ENCODE measurements at regions not wholly inside any gene's neighbourhood (a gene's known extent, or its start where the extent isn't known, plus 50 kb on each side); places are given as distances from the start of the nearest gene placed in this dataset.

DNA sequence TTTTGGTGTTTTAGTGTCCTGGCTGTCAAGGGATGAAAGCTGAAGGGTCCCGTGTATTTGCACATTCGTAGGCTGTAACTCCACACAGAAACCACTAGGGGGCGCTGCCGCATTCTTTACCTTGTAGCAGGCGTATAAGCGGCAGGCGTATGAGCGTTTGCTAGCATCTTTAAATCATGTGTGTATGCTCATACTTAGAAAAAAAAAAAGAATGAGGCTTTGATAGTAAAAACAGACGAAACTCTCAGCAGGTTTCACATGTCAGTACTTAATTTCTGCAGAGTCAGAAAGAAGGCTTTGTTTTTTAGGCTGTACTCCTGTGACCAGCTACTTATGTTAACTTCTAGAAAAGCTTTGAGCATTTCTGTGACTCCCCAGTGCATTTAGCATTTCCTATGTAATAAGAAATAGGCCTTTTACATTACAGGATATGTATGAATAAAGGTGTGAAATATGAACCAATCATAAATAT, 218.8 kb upstream of the ADAMTSL1 start (continued):
- no peak for TF ChIP-seq NELFE (IDR thresholded peaks at IDR 0.05; ENCODE audit: insufficient read depth, insufficient read length)
- no peak for TF ChIP-seq BRCA1 (IDR thresholded peaks at IDR 0.05)
- TF ChIP-seq BRCA1 (CRISPR knock-in tag; IDR thresholded peaks at IDR 0.05): no peak
- no peak for TF ChIP-seq ELF2 (CRISPR knock-in tag; IDR thresholded peaks at IDR 0.05)
- TF ChIP-seq ZNF311 (CRISPR knock-in tag; IDR thresholded peaks at IDR 0.05): no peak

GRCh38 chr9:18255747-18256146, 218.2 kb upstream of the ADAMTSL1 start:
- no peaks in the 10 kb centered on the region for H4K20me1 ChIP-seq (replicated peaks; ENCODE audit: control insufficient read depth, insufficient read depth, low read length)
- no peaks in the 10 kb centered on the region for H3K4me1 ChIP-seq (replicated peaks in 1 of 2; ENCODE audit: control insufficient read depth in 2 of 2, insufficient read depth in 2 of 2, low read length in 2 of 2)
- no peaks in the 10 kb centered on the region for H3K9me1 ChIP-seq (ENCODE audit: control insufficient read depth, insufficient read depth, low read length)
- H3K27me3 ChIP-seq (ENCODE audit: control insufficient read depth in 2 of 2, insufficient read depth in 2 of 2, low read length in 2 of 2): no peaks in the 10 kb centered on the region
- CTCF ChIA-PET (ENCODE audit: low intra/inter-chr PET ratio): no interaction called here
- H3K79me2 ChIP-seq (ENCODE audit: control insufficient read depth, insufficient read depth, low read length): no peaks in the 10 kb centered on the region
- WGBS (ENCODE audit: insufficient coverage, low coverage, missing lambda C conversion rate): 0% methylated on average over 4 of the region's 4 CpGs
- no peak for DNase-seq (ENCODE audit: extremely low read depth in 1 of 4, low spot score in 3 of 4)
- in situ Hi-C loops (cut with MboI) (loop anchor here (10.0 to 25.0 kb wide), 2 partner anchors 769 to 1207 kb away; no protein-coding TSS in a partner anchor), intact Hi-C loops (cut with micrococcal nuclease) (loop anchor here (2.0 to 5.0 kb wide), 2 partner anchors 772 to 1201 kb away; no protein-coding TSS in a partner anchor)
- no peaks in the 10 kb centered on the region for H3K9me3 ChIP-seq (replicated peaks; ENCODE audit: control insufficient read depth, insufficient read depth, low read depth, low read length)
- H3K9ac ChIP-seq (ENCODE audit: insufficient read depth in 1 of 2, low read depth in 2 of 2, low read length in 2 of 2): no peak overlapping the region
- POLR2A ChIA-PET: no interaction called here
- H3K4me2 ChIP-seq (ENCODE audit: insufficient read depth, low read length): no peak overlapping the region
- no peak for ATAC-seq
- no TSS peak for BruUV-seq (replicated peaks)
- no peak overlapping the region for H3K27ac ChIP-seq (ENCODE audit: extremely low read depth, low read depth, low read length)
- no peak overlapping the region for H2AFZ ChIP-seq (ENCODE audit: low read depth, low read length)
- no peak for FAIRE-seq
- H3K36me3 ChIP-seq (ENCODE audit: control insufficient read depth, insufficient read depth, low read length): no peaks in the 10 kb centered on the region
- H3K4me3 ChIP-seq: no peak overlapping the region
- TF ChIP-seq, protein P1, sequence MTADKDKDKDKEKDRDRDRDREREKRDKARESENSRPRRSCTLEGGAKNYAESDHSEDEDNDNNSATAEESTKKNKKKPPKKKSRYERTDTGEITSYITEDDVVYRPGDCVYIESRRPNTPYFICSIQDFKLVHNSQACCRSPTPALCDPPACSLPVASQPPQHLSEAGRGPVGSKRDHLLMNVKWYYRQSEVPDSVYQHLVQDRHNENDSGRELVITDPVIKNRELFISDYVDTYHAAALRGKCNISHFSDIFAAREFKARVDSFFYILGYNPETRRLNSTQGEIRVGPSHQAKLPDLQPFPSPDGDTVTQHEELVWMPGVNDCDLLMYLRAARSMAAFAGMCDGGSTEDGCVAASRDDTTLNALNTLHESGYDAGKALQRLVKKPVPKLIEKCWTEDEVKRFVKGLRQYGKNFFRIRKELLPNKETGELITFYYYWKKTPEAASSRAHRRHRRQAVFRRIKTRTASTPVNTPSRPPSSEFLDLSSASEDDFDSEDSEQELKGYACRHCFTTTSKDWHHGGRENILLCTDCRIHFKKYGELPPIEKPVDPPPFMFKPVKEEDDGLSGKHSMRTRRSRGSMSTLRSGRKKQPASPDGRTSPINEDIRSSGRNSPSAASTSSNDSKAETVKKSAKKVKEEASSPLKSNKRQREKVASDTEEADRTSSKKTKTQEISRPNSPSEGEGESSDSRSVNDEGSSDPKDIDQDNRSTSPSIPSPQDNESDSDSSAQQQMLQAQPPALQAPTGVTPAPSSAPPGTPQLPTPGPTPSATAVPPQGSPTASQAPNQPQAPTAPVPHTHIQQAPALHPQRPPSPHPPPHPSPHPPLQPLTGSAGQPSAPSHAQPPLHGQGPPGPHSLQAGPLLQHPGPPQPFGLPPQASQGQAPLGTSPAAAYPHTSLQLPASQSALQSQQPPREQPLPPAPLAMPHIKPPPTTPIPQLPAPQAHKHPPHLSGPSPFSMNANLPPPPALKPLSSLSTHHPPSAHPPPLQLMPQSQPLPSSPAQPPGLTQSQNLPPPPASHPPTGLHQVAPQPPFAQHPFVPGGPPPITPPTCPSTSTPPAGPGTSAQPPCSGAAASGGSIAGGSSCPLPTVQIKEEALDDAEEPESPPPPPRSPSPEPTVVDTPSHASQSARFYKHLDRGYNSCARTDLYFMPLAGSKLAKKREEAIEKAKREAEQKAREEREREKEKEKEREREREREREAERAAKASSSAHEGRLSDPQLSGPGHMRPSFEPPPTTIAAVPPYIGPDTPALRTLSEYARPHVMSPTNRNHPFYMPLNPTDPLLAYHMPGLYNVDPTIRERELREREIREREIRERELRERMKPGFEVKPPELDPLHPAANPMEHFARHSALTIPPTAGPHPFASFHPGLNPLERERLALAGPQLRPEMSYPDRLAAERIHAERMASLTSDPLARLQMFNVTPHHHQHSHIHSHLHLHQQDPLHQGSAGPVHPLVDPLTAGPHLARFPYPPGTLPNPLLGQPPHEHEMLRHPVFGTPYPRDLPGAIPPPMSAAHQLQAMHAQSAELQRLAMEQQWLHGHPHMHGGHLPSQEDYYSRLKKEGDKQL (CRISPR knock-in tag; IDR thresholded peaks at IDR 0.05; ENCODE audit: borderline replicate concordance): no peak
- no peak for TF ChIP-seq RBM17 (IDR thresholded peaks at IDR 0.05; ENCODE audit: borderline replicate concordance, low read depth, low read length)
- no peak for TF ChIP-seq FOXJ3 (CRISPR knock-in tag; IDR thresholded peaks at IDR 0.05)
- no peak for TF ChIP-seq ATF7 (IDR thresholded peaks at IDR 0.05)
- no peak for TF ChIP-seq ZNF140 (CRISPR knock-in tag; IDR thresholded peaks at IDR 0.05)
- no peak for TF ChIP-seq ZBTB12 (CRISPR knock-in tag; IDR thresholded peaks at IDR 0.05)
- no peak for TF ChIP-seq ZNF79 (CRISPR knock-in tag; IDR thresholded peaks at IDR 0.05; ENCODE audit: low read depth)
- TF ChIP-seq TCF7 (IDR thresholded peaks at IDR 0.05; ENCODE audit: borderline replicate concordance): no peak
- no peak for TF ChIP-seq ZNF766 (CRISPR knock-in tag; conservative IDR thresholded peaks at IDR 0.05)
- TF ChIP-seq, protein P2, sequence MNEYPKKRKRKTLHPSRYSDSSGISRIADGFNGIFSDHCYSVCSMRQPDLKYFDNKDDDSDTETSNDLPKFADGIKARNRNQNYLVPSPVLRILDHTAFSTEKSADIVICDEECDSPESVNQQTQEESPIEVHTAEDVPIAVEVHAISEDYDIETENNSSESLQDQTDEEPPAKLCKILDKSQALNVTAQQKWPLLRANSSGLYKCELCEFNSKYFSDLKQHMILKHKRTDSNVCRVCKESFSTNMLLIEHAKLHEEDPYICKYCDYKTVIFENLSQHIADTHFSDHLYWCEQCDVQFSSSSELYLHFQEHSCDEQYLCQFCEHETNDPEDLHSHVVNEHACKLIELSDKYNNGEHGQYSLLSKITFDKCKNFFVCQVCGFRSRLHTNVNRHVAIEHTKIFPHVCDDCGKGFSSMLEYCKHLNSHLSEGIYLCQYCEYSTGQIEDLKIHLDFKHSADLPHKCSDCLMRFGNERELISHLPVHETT (CRISPR knock-in tag; conservative IDR thresholded peaks at IDR 0.05 in 1 of 2, IDR thresholded peaks at IDR 0.05 in 1 of 2): no peak

All from K562 (cell line).